ENCODE measurements at regions not wholly inside any gene's neighbourhood (a gene's known extent, or its start where the extent isn't known, plus 50 kb on each side); places are given as distances from the start of the nearest gene placed in this dataset.

GRCh38 chr1:88035578-88035977 is 648.5 kb upstream of the PKN2 start:
- no peak for ATAC-seq
- TF ChIP-seq TSHZ2 (CRISPR knock-in tag; IDR thresholded peaks at IDR 0.05) = no peak
- no peak for TF ChIP-seq ZNF8 (CRISPR knock-in tag; IDR thresholded peaks at IDR 0.05)

- ATAC-seq = no peak
- TF ChIP-seq TSHZ2 (CRISPR knock-in tag; IDR thresholded peaks at IDR 0.05) (no peak), ARNTL (CRISPR knock-in tag; IDR thresholded peaks at IDR 0.05; ENCODE audit: borderline replicate concordance, low read depth) (no peak), ISL1 (CRISPR knock-in tag; IDR thresholded peaks at IDR 0.05) (no peak), ZFP30 (CRISPR knock-in tag; IDR thresholded peaks at IDR 0.05) (no peak), ZNF8 (CRISPR knock-in tag; IDR thresholded peaks at IDR 0.05) (no peak)
Measured at GRCh38 chr1:88036345-88037014, 647.6 kb upstream of the PKN2 start.

- no peak for TF ChIP-seq POU6F1 (CRISPR knock-in tag; IDR thresholded peaks at IDR 0.05; ENCODE audit: borderline replicate concordance, low read depth)
- no peak for TF ChIP-seq ARNTL (CRISPR knock-in tag; IDR thresholded peaks at IDR 0.05; ENCODE audit: borderline replicate concordance, low read depth)
- TF ChIP-seq ISL1 (CRISPR knock-in tag; IDR thresholded peaks at IDR 0.05) = no peak
- no peak for TF ChIP-seq CREB5 (CRISPR knock-in tag; IDR thresholded peaks at IDR 0.05; ENCODE audit: low read depth)
- no peak for TF ChIP-seq ESRRG (CRISPR knock-in tag; IDR thresholded peaks at IDR 0.05)
- no peak for TF ChIP-seq RARB (CRISPR knock-in tag; IDR thresholded peaks at IDR 0.05)
- no peak for TF ChIP-seq CSDC2 (CRISPR knock-in tag; IDR thresholded peaks at IDR 0.05)
- TF ChIP-seq ZNF8 (CRISPR knock-in tag; IDR thresholded peaks at IDR 0.05) = no peak
- no peak for TF ChIP-seq OSR1 (CRISPR knock-in tag; IDR thresholded peaks at IDR 0.05)
- no peak for TF ChIP-seq PATZ1 (CRISPR knock-in tag; IDR thresholded peaks at IDR 0.05; ENCODE audit: borderline replicate concordance)
- no peak for TF ChIP-seq ZFP30 (CRISPR knock-in tag; IDR thresholded peaks at IDR 0.05)
- TF ChIP-seq TOX (CRISPR knock-in tag; IDR thresholded peaks at IDR 0.05; ENCODE audit: borderline replicate concordance) = no peak
- no peak for TF ChIP-seq TCF4 (CRISPR knock-in tag; IDR thresholded peaks at IDR 0.05; ENCODE audit: borderline replicate concordance)
- TF ChIP-seq ZNF565 (CRISPR knock-in tag; conservative IDR thresholded peaks at IDR 0.05; ENCODE audit: low read depth) = no peak
- no peak for TF ChIP-seq BACH2 (CRISPR knock-in tag; IDR thresholded peaks at IDR 0.05; ENCODE audit: borderline replicate concordance)
- TF ChIP-seq GLIS3 (CRISPR knock-in tag; IDR thresholded peaks at IDR 0.05) = no peak
- no peak for TF ChIP-seq TSHZ2 (CRISPR knock-in tag; IDR thresholded peaks at IDR 0.05)
- no peak for TF ChIP-seq ZFP3 (CRISPR knock-in tag; IDR thresholded peaks at IDR 0.05)
- no peak for TF ChIP-seq ZC3H10 (CRISPR knock-in tag; IDR thresholded peaks at IDR 0.05)
- ATAC-seq = no peak
Measured at GRCh38 chr1:88039240-88039639, 644.8 kb upstream of the PKN2 start.
